Mucosa of descending colon (tissue), 3 donors: ENCODE measurements at regions not wholly inside any gene's neighbourhood (a gene's known extent, or its start where the extent isn't known, plus 50 kb on each side); places are given as distances from the start of the nearest gene placed in this dataset.
A peak's percentile ranks its signal among the peaks of the same experiment; 100 is the strongest.

ENCODE experiments used
- ATAC-seq: fragments of 200-7000 bp; cut with Tn5 transposase; one replicate; pipeline ENCODE4 v1.9.1; 2020; ENCODE audit warnings: mild to moderate bottlenecking, moderate library complexity
- DNase-seq, 3 donors: peaks; one replicate each; pipeline ENCODE4 v3.0.0-alpha.2; 2020
- H3K36me3 ChIP-seq: fragments of 200-600 bp; one replicate; pipeline ENCODE4 v1.8.0; 2021; ENCODE audit warnings: low read depth, mild to moderate bottlenecking
- H3K4me1 ChIP-seq: fragments of 200-600 bp; one replicate; pipeline ENCODE4 v1.8.0; 2021; ENCODE audit warnings: low read depth, mild to moderate bottlenecking
- H3K4me3 ChIP-seq: fragments of 200-600 bp; one replicate; pipeline ENCODE4 v1.8.0; 2021; ENCODE audit warnings: mild to moderate bottlenecking
- H3K9me3 ChIP-seq: fragments of 200-600 bp; one replicate; pipeline ENCODE4 v1.8.0; 2021; ENCODE audit warnings: mild to moderate bottlenecking
- CTCF ChIP-seq: fragments of 200-600 bp; IDR thresholded peaks from one replicate; pipeline ENCODE4 v1.8.0; 2022; ENCODE audit warnings: antibody characterized with exemption, mild to moderate bottlenecking
- intact Hi-C, 2 donors: fragments of 100-400 bp; cut with DNase I in 1 of 2; cut with micrococcal nuclease in 1 of 2; formaldehyde crosslinking; loops; one replicate each; pipeline versions ENCODE4 v1.11.0 to v1.11.1; 2022; cut with DNase I, micrococcal nuclease
- donor health status: DM: no; HTN: no; CAD: no; lungs with moderate emphysema.
- donor health status: DM: no; HTN: no; CAD: no.
- donor health status: DM: no; HTN: yes; CAD: no.

GRCh38 chr13:73934215-73934641 lies 200.0 kb downstream of the KLF12 start:
- intact Hi-C loops = no loop called here
- no peaks in the 10 kb centered on the region for H3K4me1 ChIP-seq
- ATAC-seq (peak; percentile 33), DNase-seq (no peak)
- H3K4me3 ChIP-seq = no peak overlapping the region
- no peaks in the 10 kb centered on the region for H3K9me3 ChIP-seq
- TF ChIP-seq CTCF = no peak
- H3K36me3 ChIP-seq = no peaks in the 10 kb centered on the region

- no peak for ATAC-seq
- no peak for DNase-seq
- intact Hi-C loops = no loop called here
- TF ChIP-seq CTCF = no peak
- Histone ChIP-seq H3K4me3 (no peak overlapping the region), H3K4me1 (no peaks in the 10 kb centered on the region), H3K36me3 (no peaks in the 10 kb centered on the region), H3K9me3 (no peaks in the 10 kb centered on the region)
Observed at GRCh38 chr13:73933795-73934194, 200.4 kb downstream of the KLF12 start.

- H3K9me3 ChIP-seq = no peaks in the 10 kb centered on the region
- H3K36me3 ChIP-seq = no peaks in the 10 kb centered on the region
- H3K4me1 ChIP-seq = no peaks in the 10 kb centered on the region
- DNase-seq = no peak
- H3K4me3 ChIP-seq = no peak overlapping the region
- intact Hi-C loops = no loop called here
- peak; percentile 58 for ATAC-seq
- no peak for TF ChIP-seq CTCF
Observed at GRCh38 chr13:73932091-73932490, 202.1 kb downstream of the KLF12 start.

- no peak for ATAC-seq
- no peaks in the 10 kb centered on the region for H3K36me3 ChIP-seq
- intact Hi-C loops = no loop called here
- TF ChIP-seq CTCF = no peak
- DNase-seq = no peak
- no peaks in the 10 kb centered on the region for H3K9me3 ChIP-seq
- no peaks in the 10 kb centered on the region for H3K4me1 ChIP-seq
- no peak overlapping the region for H3K4me3 ChIP-seq
Observed at GRCh38 chr13:73929287-73929932, 204.8 kb downstream of the KLF12 start.

GRCh38 chr13:73924607-73925006 lies 209.6 kb downstream of the KLF12 start:
- intact Hi-C loops = no loop called here

More at GRCh38 chr13:73924607-73925006, 209.6 kb downstream of the KLF12 start:
- ATAC-seq = no peak
- no peak for DNase-seq
- no peaks in the 10 kb centered on the region for H3K4me1 ChIP-seq
- no peaks in the 10 kb centered on the region for H3K9me3 ChIP-seq
- no peaks in the 10 kb centered on the region for H3K36me3 ChIP-seq
- no peak for TF ChIP-seq CTCF
- H3K4me3 ChIP-seq = no peak overlapping the region
